HG03097 (cell line): ENCODE measurements at regions not wholly inside any gene's neighbourhood (a gene's known extent, or its start where the extent isn't known, plus 50 kb on each side); places are given as distances from the start of the nearest gene placed in this dataset.

ENCODE experiments used
- ATAC-seq: cut with Tn5 transposase; IDR thresholded peaks from one replicate; pipeline ENCODE4 v1.9.1; 2021; ENCODE audit not compliant: unreplicated experiment, low FRiP score

DNA sequence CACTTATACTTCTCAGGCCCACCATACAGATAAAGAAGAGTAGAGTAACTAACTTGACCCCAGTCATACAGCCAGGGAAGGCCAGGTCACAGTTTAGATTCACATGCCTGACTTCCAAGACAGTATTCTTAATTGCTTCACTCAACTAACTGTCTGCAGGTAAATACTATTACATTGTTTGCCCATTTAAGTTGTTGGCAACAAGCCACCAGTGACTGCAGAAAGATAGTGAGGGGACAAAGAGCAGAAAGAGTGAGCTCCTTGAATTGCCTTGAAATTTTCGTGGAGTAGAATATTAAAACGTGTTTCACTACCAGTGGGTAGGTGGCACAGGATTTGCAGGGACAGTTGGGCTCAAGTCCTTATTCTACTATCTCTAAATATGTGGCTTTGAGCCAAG lies 146.3 kb upstream of the RMST start:
- no peak for ATAC-seq

DNA sequence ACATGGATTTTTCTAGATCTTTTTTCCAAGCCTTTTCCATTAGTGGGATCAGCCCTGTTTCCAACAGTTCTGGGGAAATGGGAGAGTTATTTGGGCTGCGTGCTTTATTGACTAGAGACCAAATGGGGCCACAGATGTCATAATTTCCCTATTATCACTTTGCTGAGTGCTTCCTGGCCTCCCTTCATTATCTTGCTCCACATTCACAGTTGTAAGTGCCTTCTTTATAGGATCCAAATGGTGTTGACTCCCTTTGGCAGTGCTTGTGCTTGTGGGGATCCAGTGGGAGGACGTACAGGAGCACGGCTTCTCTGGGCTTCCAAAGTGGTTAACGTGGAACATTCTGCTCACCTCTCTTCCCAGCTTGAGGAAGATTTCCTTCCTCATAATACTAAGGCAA lies 141.0 kb upstream of the RMST start:
- ATAC-seq, result no peak

DNA sequence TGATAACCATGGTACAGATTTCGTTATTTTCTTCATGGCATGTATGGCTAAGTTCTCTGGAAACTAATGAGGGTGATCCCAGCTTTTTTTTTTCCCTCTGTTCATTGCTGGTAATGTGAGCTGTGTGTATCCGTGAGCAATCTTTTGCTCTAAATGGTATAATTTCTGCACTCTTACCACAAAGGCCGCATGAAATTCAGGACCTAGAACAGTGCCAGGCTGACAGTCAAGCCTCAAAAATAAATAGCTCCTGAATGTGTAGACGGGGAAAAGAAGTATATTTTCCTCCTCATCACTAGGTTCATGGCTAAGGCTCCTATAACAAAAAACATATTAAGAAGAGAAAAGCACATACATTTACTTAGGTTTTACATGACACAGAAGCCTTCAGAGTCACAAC lies 140.2 kb upstream of the RMST start:
- no peak for ATAC-seq

DNA sequence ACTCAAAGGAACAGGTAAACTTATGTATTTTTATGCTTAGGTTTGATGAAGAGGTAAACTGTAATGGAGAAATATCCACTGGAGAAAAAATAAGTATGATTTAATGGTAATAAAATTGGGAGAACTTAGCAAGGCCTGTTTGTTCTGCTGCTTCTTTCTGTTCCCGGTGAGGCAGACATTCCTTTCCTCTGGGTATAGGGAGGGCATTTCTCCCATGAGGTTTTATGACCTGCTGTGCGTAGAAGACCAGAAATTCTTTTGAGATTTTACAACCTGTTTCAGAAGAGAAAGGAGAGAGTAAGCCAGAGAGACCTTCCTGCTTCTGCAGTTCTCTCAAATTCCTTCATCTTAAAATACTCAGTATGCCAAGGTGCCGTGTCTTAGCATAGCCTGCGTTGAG lies 139.4 kb upstream of the RMST start:
- no peak for ATAC-seq

DNA sequence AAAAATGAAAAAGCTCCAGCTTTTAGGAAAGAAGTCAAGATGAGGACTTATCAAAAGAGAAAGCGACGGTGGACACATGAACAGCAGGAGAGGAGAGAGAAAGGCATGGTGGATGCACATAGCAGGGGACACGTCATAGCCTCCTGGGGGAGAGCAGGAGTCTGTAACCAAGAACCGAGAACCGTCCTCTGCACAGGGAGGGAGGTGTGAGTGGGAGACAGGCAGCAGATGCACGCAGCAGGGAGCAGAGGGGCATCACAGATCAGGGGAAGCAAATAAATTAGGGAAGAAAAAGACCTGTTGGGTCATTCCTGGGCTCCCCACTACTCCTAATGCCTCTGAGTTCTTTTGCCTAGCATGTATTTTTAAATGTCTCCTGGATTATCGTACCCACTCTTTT lies 138.1 kb upstream of the RMST start:
- ATAC-seq, result no peak

DNA sequence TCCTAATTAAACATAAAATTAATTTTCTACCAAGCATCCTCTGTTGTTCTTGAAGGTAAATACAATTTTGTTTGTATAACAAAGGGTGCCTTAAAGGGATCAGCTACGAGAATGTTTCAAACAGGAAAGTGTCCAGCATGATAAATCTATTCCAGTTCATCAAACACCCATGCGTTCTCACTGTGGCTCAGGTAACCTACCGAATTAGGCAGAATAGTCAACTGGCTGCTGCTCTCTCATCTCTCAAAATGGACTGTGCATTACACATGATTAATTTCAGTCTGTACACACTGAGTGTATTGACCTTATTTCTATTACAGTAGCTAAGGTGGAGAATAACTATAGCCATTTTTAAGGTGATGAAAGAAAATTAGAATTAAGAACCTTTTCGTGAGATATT lies 127.5 kb upstream of the RMST start:
- no peak for ATAC-seq

DNA sequence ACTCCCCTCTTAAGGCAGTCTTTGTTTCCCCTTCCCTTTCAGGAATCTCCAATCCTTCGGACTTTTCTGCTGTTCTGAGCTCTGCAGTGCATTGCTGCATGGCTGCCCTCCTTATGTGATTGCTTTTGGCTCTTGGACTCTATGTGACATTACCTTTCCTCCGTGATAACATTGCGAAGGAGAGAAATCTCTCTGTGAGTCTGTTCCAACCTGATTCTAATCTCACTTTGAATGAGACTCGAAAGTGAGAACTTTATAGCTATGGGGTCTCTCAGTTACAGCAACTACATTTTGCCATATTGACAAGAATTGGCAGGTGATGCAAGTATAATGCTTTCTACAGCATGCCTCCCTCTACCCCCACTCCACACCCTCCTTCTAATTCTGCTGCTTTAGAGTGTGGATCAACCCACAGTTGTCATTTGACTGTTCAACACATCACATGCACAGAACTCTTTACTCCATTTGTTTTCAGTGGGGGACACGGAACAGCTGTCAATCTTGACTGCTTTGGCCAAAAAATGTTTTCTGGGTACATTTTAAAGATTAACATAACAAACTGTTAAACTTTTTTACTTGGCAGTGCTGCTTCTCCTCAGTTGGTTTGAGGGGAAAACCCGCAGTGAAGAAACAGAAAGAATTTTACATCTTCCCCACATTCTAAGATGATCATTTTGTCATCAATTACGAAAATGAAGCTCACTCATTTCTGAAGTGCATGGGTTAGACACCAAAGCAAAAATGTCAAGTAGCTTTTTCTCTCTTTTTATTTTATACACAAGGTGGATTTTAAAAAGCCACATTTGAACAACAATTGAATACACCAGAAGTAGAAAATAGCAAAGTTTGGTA lies 125.5 kb upstream of the RMST start:
- no peak for ATAC-seq

DNA sequence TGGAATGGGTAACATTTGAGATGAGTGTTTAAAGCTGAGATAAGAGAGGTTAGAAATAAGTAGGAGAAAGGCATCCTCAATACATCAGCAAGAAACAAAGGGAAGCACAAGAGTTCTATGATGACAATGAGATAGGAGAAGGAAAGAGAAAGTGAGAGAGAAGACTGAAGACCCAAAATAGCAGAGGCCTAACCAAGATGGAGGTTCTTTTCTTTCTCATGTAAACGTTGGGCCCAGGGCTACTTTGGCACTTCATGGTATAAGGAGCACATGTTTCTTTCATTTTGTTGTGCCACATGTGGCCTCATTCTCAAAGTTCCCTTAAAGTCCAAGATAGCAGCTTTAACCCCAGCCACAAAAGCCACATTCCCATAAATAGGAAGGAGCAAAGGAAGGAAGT lies 120.5 kb upstream of the RMST start:
- no peak for ATAC-seq

DNA sequence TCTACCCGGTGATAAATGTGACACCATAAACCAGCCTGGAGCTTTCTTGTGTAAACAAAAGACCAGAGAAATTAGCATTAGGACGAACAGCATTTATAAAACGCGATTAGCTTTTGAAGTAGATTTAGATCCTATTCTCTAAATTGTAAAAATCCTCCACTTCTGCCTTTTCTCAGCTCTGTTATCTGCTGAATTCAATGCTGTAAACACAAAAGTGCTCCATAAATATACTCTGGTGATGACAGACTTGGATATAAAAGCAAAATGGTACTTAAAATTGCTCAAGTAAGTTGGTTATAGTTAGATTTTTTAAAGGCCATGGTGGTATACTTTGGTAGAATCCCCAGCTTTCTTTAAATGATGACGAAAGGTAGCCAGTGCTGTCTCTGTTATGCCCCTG lies 114.6 kb upstream of the RMST start:
- no peak for ATAC-seq

DNA sequence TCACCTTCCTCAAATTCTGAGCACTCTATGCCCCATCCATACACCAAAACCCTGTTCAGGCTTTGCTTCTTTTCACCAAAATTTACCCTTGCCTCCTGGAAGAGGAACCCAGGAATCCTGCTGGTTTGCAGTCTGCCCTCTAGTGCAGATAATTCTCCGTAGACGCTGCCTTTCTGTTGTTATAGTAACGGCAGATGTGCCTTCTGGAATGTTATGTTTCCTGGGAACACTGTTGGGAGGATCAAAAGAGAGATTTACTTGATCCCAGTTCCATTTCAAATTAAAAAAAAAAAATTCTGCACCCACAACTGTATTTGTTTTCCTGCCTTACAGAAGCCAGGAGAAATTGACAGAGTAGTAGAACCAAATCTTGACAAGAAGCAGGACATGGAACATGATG lies 104.2 kb upstream of the RMST start:
- ATAC-seq, result no peak

DNA sequence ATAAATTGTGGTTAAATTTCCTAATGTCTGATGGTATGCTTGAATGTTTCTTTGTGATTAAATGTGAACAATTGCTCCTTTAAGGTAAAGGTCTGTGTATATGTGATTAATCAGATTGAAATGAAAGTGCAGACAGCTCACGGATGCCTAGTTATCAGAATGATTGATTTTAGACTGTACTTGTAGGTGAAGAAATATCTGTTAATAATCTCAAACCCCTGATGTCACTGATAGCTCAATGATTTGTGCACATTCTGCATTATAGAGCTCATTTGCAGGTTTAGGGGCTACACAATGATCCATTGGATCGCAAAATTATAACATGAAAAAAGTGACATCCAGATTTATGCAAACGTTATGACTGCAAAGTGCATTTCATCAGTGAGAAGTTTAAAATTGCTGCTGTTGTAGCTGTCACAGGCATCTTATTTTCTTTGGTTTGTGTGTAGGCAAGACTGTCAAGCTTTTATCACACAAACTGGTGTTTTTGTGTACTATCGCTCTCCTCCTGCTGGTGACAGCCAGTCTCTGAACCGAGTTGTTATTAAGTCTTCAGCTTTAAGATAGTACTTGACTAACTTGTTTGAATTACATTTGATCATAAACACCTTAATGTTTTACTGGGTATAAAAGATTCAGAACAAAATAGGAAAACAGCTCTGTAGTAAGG lies 103.4 kb upstream of the RMST start:
- no peak for ATAC-seq

DNA sequence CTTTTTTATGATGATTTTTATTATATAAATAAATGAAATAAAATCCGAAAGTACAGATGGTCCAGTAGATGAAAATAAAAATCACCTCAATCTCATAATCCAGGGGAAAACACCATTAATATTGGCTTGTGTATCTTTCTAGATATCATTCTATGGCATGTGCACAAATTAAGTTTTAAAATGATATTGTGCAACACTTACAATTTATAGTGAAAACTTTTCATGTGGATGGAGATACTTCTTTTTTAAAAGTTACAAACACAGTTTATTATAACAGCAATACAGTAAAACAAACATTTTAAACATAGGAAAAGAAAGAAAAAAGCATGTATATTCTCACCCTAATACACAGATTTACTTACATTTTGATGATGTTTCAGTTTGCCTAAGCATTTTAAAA lies 98.9 kb upstream of the RMST start:
- ATAC-seq, result no peak

DNA sequence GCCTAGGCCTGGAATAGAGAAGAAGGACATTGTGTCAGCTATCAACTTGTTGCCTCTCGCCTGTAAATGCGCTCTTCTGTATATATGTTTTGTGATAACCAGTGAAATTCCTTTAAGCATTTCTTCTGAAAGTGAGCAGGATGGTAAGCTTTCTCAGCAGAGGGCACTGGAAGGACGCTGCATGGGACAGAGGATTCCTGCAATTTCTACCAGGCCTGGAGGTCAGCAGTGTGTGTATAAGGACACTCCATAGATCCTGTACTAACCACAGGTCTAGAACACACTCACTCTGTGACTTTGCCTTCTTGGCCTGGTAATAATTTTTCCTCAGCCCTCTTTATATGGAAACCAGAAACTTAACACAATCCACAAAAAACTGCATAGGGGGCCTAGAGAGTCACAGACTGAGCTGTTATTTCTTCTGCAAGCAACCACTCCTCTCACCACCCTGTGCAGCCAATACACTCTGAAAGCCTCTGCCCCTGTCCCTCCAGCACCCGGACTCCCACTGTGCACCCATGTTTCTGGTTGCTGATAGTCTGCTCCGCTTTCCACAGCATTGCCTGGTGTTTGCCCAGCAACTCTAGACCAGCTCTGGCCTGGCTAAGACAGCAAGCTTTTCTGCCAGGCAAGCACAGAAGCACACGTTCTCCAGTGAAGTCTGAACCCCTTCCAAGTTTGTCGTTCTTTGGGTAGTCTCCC lies 94.0 kb upstream of the RMST start:
- no peak for ATAC-seq

DNA sequence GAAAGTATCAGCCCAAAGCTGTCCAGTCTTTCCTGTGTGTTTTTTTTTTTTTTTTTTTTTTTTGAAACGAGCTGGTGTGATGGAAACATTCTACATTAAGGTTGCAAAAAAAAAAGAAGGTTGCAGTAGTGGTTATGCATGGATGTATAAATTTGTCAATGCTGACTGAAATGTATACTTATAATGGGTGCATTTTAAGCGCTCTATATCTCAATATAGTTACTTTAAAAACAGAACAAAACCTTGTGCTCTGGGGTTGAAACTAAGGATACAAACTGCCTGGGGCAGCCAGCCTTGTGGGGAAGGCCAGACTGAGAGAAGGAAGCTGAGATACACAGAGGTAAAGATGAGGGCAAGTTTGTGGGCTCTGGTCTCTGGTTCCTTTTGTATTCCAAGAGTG lies 87.3 kb upstream of the RMST start:
- no peak for ATAC-seq

DNA sequence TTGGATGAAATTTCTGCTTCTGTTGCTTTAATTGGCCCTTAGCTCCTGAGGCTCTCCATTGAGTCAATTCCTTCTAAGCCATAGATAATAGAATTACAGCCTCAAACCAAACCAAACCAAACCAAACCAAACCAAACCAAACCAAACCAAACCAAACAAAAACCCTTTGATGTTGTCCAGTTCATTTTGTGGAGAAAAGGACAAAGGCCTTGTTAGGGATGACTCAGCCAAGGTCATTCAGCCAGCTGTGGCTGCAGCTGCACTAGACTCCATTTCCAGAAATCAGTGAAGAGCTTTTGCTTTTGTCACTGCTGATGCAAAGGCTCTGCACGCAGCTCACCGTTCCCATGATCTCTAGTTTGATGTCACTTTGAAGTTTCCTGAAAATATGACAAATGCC lies 82.2 kb upstream of the RMST start:
- ATAC-seq, result no peak

DNA sequence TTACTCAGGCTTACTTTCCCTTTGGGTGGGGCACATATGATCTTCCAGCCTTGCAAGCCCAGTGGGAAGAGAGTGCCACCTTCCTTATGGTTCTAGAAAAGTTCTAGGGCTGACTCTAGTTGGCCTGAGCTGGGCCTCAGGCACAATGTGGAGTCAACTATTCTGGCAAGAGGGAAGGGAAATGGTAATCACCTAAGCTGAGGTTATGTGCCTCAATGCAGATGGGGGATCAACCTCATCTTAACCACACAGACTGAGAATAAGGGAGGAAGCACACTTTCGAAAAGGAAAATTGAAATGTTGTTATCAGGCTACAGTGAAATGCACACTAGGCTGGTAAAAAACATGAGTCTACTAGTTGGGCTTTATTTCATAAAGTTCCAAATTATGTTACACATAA lies 77.5 kb upstream of the RMST start:
- no peak for ATAC-seq

DNA sequence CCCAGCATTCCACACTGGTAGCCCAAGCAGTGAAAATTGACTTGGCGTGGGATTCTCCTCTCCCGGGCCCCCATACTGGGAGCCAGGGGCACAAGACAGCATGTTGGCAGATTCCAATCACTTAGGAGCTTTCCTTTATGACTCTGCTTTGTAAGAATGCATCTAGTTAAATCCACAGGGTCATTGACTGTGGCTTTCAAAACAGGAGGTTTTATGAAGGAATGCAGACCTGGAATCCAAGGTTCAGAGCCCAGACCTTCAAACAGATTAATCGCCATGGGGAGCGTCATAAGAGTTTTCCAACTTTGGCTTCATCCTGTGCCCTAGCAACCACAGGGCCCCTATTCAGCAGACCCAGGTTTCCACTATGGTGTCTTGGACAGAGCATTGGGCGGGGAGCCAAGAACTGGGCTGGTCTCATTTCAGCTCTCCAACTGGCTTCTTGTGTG lies 76.4 kb upstream of the RMST start:
- ATAC-seq, result no peak

DNA sequence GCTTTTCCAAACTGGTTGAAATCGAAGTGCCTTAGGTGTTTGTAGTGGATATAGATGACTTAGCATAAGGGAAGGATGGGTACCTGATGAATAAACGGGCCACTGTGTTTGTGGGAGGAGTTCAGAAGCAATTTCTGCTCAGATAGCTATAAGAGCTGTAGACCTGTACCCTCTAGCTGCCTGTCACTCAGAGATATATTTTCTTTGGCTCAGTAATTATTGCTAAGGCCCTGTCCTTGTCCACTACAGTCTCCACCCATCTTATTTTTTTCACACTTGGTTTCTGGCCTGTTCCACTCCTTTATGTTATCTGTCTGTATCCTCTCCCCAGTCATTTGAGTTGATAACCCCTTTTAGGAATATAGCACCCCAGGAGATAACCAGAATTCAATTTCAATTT lies 74.8 kb upstream of the RMST start:
- no peak for ATAC-seq

DNA sequence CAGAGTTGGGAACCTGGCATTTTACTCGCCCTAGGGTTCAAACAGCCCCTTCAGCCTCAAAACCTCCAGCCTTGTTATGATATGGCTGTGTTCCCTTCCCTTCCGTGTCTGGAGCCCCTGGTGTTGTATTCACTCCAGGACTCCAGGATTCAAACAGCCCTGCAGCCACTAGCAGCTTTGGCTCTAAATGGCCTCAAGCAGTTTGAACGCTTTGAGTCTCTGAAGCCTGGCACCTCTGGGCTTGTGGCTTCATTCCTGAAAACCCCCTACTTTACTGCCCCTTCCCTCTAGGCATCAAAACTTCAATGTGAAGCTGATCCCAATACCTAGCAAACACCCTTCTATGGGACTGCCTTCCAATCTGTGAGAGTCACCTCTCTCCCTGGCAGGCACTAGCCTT lies 67.9 kb upstream of the RMST start:
- ATAC-seq, result no peak

DNA sequence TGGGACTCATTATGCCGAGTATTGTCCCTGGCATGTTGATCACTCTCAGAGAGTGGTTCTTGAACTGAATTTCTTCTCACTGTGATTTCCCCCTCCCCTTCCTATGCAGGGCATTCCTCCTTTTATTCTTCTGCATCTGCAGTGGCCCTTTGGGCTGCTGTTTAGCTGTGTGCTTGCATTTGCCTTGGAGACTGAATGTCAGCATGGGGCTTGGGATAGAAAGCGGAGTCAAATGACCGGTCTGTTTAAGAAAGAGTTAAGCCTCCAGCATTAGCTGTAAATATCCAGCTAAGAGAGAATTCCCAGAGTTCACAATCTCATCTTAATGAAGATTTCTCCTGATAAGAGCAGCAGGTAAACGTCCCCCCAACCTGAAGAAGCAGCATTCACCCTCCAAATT lies 65.6 kb upstream of the RMST start:
- ATAC-seq, result no peak

DNA sequence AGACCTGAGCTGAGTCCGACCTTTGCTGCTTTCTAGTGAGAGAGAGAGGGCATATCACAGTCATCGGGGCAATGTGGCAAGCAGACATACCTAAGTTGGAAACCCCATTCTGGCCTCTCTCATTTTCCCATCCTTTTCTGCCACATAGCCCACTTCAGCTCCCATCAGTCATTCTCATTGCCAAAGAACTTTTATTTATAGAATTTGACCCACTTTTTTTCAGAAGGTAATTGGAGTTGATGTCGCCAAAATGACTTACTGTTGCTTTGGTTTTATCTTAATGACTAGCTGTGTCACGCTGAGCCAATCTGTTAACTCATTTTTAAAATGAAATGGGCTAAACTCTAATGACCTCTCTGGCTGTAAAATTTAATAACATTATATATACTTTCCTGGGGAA lies 63.9 kb upstream of the RMST start:
- ATAC-seq, result no peak

DNA sequence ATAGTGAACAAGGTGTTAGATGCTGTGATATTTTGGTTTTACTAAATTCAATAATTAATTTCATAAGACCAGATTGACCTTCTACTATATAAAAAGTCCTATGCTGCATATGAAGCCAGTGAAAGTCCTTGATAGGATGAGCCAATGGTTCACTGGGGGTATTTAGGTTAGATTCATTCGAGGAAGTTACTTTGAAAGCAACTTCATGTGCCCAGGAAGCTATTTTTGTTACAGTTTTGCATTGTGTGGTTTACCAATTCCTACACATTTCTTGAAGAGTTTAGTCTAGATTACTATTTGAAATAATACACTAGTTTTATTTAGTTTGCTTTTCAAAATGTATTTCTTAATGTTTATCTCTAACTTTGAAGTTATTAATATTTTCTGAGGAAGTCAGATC lies 58.5 kb upstream of the RMST start:
- ATAC-seq, result peak; percentile 29
